ENCODE measurements at regions not wholly inside any gene's neighbourhood (a gene's known extent, or its start where the extent isn't known, plus 50 kb on each side); places are given as distances from the start of the nearest gene placed in this dataset.

DNA sequence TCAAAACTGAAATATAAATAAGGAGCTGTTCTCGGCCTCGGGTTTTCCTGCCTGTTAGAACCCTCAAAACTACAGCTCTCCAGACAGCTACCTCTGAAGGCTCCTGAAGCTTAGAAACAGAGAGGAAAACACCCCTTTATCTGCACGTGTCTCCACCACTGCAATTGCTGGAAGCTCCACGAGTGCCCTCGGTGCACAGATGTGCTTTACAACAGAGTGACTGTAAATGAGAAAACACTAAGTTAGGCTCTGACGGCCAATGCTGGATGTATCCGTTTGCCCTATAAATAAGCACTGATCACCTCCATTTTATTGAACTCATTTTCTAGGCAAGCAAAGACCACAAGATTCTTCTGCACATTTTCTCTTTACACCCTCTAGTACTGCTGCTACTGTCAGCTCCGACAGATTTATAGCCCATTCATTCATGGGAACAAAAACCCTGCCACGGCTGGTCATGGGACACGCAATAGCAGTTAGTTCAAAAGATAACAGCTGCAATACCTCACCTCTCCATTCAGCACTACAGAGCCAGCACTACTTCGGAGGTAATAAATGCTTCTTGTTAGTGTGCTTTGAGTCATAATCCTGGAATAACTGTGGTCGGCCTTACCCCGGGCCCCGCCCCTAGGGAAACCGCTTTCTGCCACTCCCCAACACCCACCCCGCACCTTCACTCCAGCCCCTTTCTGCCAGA, 241.1 kb upstream of the ZNF507 start:
- no peak for DNase-seq (ENCODE audit: low spot score)

DNA sequence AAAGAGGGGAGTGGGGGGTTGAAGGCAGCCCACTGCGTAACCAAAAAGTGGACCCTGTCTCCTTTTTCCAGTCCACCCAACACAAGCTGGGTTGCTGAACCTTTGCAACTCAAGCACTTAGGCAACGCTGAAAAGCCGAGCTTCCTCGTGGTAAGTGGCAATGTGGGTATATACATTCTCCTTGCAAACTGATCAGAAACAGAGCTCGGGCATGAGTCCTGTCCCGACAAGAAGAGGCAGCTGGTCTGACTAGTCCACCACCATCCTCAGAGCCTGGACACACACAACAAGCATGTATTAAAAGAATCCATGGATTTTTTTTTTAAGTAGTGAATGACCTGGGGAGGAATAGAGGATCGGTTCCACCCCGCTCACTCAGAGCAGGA, 240.6 kb upstream of the ZNF507 start:
- DNase-seq (ENCODE audit: low spot score): no peak

DNA sequence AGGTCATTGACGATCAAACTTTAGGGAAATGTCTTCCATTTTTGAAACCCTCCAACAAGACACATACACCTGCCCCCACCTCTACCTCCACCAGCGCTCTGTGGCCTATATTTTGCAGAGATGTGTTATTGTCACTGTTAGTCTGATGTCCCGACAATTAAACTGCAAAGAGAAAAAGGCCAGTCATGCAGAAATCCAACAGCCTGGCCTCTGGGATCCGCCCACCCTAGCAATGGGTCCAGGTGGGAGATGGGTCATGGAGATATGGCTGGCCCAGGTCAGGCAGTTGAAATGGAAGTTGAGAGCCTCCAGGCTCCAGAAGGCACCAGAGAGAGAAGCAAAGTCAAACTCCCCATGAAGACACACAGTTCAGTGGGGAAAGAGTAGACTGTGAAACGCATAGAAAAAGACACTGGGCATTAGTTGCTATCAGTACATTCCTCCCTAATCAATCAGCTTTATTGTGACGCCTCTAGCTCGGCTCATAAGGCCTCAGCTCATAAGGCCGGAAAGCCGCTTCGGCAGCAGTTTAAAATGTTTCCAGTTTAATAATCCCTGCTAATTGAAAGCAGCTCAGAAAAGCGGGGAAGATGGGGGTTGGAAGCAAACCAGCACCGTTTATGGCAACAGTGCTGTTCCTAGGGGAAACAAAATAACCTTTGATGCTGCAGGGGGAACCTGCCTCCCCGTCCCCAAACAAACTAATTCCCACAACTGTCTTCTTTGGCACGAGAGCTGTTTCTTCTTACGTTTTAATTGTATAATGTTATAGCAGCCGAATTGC, 239.7 kb upstream of the ZNF507 start:
- DNase-seq (ENCODE audit: low spot score): no peak

DNA sequence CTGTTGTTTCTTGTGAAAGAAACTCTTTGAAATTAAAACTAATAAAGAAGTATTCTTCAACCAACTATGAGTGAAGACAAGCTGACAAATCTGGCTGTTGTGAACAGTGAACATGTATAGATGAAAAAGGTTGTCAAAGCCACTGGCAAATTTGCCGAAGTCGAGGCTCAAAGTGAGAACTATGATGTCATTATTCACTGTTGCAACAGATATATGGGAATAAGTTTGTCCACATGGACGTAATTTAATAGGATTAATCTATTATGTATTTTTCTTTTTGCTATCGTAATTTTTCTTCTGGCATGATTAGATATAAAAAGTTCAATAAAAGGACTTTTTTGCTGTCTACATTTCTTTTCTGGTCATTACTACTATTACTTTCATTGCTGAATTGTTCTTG, 223.2 kb upstream of the ZNF507 start:
- DNase-seq (ENCODE audit: low spot score): no peak

GRCh38 chr19:32123355-32123940, 222.0 kb upstream of the ZNF507 start:
- no peak for DNase-seq (ENCODE audit: low spot score)

DNA sequence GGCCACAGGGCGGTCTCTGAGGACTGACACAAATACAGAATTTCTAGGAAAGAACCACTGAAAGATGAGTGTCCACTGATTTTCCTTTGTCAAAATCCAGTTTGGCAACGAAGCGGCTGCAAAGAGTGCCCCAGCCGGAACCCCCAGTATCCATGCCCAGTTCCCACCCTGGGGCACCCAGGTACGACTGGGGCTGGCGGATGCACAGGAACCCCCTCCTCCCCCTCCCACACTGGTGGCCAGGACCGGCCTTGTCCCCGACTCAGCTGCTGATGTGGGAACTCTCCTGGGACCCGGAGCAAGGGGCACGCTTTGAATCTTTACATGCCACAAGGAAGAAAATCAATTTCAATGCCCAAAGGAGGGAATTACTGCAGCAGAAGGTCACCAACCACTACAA, 220.8 kb upstream of the ZNF507 start:
- no peak for DNase-seq (ENCODE audit: low spot score)

DNA sequence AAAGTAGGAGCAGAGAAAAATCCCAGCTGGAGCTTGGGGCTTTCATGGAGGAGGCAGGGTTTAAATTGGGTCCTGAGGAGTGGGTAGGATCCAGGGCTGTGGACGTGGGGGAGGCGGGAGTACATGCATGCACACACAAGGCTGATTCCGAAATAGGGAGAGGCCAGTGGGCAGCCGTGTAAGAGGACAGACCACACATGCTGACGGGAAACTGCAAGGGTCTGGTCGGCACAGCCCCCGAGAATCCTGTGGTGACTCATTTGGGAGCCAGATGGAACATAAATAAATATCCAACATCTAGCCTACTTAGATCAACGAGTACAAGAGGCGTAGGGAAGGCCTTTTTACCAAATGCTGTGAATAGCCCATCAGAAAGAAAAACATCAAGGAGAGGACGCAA, 216.3 kb upstream of the ZNF507 start:
- DNase-seq (ENCODE audit: low spot score): no peak

- DNase-seq (ENCODE audit: low spot score): no peak
Measured at GRCh38 chr19:32130332-32130731, 215.1 kb upstream of the ZNF507 start.

GRCh38 chr19:32131005-32131404, 214.4 kb upstream of the ZNF507 start:
- DNase-seq (ENCODE audit: low spot score): no peak

DNA sequence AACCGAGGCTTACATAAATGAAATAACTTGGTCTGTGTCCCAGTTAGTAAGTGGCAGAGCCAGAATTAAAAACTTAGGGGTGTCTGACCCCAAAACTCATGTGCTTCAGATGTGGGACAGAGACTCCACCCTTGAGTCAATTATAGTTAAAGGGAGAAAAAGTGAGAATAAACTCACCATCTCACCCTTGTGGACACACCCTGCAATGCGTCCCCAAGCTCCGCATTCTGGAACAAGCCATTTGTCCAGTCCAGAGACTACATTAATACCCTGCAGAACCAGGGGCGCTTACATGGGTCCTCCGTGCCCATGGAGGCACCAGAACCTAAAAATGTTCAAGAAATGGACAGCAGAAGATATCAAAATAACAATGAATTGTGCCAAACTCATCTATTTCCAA, 207.0 kb upstream of the ZNF507 start:
- no peak for DNase-seq (ENCODE audit: low spot score)

- no peak for DNase-seq (ENCODE audit: low spot score)
Measured at GRCh38 chr19:32141840-32142511, 203.4 kb upstream of the ZNF507 start.

DNA sequence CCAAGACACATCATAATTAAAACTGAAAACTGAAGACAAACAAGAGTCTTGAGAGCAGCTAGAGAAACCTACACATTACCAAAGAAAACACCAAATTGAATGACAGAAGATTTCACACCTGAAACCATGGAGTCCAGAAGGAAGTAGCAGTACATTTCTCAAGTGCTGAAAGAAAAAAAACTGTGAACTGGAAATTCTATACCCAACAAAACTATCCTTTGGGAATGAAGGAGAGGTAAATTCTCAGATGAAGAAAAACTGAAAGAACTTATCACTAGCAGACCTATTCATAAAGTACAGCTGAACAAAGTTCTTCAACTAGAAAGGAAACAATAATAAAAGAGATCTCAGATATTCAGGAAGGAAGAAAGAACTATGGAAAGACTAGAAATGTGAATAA, 198.7 kb upstream of the ZNF507 start:
- no peak for DNase-seq (ENCODE audit: low spot score)

- DNase-seq (ENCODE audit: low spot score): no peak
Measured at GRCh38 chr19:32150605-32151004, 194.8 kb upstream of the ZNF507 start.

DNA sequence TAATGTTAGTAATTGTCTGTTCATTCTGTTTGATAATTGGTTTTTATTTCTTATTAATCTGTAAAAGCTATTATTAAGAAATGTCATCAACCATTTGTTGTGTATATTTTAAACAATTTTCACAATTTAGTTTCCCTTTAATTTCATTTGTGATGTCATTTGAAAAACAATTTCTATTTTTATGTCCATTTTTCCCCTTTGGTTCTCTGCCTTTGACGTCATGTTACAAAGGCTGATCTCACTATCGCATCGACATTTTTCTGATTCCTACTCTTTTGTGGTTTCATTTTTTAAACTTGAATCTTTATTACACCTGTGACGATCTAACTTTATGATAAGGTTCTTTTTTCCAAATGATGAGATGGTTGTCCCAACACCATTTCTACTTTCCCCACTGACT, 191.0 kb upstream of the ZNF507 start:
- DNase-seq (ENCODE audit: low spot score): no peak

GRCh38 chr19:32164384-32164992, 180.9 kb upstream of the ZNF507 start:
- no peak for DNase-seq (ENCODE audit: low spot score)

GRCh38 chr19:32165141-32165540, 180.3 kb upstream of the ZNF507 start:
- no peak for DNase-seq (ENCODE audit: low spot score)

DNA sequence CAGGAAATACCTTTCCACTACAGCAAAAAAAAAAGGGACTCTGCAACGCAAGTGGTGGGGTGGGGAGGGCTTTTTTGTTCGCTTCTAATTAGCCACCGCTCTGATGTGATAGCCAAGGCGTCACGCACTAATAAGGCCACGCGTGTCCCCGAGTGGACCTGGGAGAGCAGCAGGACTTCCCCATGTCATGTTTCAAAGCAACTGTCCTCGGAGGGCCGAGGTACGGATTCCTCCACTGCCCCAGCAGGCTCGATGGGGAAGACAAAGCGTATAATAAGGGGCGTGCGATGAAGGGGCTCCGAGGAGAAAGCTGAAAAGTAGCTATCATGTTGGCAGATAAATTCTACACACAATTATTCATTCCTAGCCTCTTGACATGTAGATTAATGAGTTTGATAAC, 179.7 kb upstream of the ZNF507 start:
- DNase-seq (ENCODE audit: low spot score): no peak

- no peak for DNase-seq (ENCODE audit: low spot score)
Measured at GRCh38 chr19:32166238-32166637, 179.2 kb upstream of the ZNF507 start.

DNA sequence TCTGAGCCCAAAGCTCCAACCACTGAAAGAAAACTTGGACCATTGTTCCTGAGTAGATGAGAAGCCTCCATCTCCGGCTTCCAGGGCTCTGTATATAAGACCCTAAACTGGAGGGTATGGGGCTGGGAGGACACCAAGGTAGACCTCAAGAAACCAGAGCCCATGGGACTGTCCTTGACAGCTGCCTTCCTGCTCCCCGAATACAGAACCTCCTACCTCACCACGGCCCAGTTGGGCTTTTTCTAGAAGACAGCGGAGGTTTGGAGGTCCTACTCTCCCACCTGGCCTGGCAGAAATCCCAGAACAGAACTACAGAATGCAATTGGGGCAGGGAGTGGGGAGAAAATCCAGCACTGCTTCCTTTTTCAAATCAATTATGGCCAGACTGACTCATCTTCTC, 177.3 kb upstream of the ZNF507 start:
- DNase-seq (ENCODE audit: low spot score): no peak

DNA sequence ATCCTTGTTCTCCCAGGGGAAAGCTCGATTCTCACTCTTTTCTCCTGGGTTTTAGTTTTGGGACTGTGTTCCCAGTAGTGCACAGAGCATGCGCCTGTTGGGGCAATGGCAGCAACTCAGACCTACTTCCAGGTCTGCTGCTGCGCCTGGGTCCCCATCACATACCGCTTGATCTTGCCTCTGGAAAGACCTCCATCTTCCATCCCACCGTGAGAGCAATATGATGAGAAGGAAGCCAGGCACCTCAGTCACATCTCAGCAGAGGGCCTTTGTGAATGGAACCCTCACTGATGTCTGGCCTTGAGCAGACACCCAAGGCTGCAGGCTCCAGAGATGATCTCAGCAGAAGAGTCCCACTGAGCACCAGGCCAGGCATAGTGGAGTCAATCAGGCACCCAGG, 176.8 kb upstream of the ZNF507 start:
- no peak for DNase-seq (ENCODE audit: low spot score)

- no peak for DNase-seq (ENCODE audit: low spot score)
Measured at GRCh38 chr19:32171719-32172151, 173.7 kb upstream of the ZNF507 start.

GRCh38 chr19:32172566-32173160, 172.7 kb upstream of the ZNF507 start:
- no peak for DNase-seq (ENCODE audit: low spot score)
